ENCODE measurements at regions not wholly inside any gene's neighbourhood (a gene's known extent, or its start where the extent isn't known, plus 50 kb on each side); places are given as distances from the start of the nearest gene placed in this dataset.
A peak's percentile ranks its signal among the peaks of the same experiment; 100 is the strongest.

DNA sequence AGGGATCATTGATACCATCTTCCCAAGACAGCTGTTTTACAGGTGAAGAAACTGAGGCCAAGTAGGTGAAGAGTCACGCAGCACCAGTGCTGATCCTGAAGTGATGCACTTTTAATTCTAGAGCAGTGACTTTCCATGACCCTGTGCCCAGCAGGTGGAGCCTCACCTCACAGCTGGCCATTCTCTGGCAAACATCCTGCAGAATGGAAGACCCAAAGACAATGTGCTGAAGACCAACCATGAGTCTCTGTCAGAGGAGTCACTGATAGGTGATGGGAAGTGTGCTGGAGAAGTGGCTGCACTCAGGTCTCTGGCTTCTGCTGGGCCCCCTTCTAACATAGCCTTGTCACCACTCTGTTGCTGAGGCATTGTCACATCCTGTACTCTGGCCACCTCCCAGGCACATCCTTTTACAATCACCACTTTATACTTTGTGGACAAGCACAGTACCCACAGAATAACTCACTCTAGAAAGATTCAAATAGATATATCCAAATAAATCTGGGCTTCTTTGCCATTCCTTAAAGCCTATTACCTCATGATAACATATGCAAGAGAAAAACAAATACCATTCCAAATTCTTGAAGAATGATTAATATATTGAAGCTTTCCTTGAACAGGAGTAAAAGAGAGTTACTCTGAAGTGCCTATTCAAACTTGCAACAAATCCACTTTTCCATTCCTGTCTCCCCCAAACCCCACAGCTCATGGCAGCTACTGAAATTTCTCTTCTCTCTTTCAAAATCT lies 64.1 kb upstream of the SCOC start:
- no peak overlapping the region for H3K4me3 ChIP-seq (ENCODE audit: control insufficient read depth, low read depth, low read length)
- TF ChIP-seq, protein P1, sequence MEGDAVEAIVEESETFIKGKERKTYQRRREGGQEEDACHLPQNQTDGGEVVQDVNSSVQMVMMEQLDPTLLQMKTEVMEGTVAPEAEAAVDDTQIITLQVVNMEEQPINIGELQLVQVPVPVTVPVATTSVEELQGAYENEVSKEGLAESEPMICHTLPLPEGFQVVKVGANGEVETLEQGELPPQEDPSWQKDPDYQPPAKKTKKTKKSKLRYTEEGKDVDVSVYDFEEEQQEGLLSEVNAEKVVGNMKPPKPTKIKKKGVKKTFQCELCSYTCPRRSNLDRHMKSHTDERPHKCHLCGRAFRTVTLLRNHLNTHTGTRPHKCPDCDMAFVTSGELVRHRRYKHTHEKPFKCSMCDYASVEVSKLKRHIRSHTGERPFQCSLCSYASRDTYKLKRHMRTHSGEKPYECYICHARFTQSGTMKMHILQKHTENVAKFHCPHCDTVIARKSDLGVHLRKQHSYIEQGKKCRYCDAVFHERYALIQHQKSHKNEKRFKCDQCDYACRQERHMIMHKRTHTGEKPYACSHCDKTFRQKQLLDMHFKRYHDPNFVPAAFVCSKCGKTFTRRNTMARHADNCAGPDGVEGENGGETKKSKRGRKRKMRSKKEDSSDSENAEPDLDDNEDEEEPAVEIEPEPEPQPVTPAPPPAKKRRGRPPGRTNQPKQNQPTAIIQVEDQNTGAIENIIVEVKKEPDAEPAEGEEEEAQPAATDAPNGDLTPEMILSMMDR (conservative IDR thresholded peaks at IDR 0.05; ENCODE audit: control insufficient read depth, insufficient read depth, low read depth, low read length), result peak; percentile 12
- peak; percentile 39 for DNase-seq (ENCODE audit: low read depth)

DNA sequence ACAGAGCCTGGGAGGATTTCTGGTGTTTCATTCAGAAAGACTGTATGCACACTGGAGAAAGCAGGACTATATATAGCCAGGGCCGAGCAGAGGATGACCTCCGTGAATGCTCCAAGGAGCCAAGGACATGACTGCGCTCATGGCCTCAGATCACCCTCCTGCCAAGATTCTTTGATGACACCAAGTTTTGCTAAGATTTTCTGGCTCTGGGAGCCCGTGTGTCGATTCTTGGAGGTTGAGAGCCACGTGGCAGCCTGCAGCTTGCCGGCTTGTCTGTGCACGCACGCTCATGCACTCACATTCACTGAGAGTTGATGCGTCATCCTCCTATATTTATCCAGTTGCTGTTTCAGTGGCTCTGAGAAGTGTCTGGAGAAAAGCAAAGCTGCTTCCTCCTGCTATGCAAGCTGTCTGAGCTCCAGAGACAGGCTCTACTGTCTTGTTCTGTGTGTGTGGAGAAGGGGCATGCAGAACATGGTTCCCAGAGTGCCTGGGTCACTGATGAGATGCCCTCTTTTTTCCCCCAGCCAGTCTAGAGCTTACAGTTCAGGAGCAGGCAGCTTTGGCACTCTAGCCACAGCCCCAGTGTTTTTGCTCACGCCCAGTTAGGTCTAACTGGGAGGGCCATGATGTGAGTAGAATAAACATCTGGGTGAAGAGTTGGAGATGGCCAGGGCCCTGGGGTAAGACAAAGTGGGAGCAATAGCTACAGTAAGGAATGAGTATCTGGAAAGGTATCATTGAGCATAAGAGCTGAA lies 64.9 kb upstream of the SCOC start:
- TF ChIP-seq, protein P1 (conservative IDR thresholded peaks at IDR 0.05; ENCODE audit: control insufficient read depth, insufficient read depth, low read depth, low read length), result no peak
- DNase-seq (ENCODE audit: low read depth), result peak; percentile 96
- H3K4me3 ChIP-seq (ENCODE audit: control insufficient read depth, low read depth, low read length), result no peak overlapping the region

DNA sequence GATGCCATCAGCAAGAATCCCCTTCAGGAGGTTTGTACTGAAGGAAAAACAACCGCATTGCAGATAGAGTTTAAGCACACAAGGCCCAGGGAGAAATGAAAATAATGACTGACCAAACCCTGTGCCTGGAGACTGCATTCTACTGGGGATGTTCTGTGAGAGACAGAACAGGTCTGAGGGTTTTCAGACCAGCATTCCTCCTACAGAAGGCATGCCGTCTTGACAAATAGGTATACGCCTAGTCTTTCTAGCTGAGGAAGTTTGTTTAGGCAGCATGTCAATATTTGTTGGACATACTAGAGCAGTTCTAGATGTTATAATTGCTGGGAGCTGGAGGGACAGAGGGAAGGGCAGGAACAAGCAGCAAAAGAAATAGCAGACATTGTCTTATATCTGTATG lies 68.4 kb upstream of the SCOC start:
- H3K4me3 ChIP-seq (ENCODE audit: control insufficient read depth, low read depth, low read length), result no peak overlapping the region
- TF ChIP-seq, protein P1 (conservative IDR thresholded peaks at IDR 0.05; ENCODE audit: control insufficient read depth, insufficient read depth, low read depth, low read length), result no peak
- no peak for DNase-seq (ENCODE audit: low read depth)

DNA sequence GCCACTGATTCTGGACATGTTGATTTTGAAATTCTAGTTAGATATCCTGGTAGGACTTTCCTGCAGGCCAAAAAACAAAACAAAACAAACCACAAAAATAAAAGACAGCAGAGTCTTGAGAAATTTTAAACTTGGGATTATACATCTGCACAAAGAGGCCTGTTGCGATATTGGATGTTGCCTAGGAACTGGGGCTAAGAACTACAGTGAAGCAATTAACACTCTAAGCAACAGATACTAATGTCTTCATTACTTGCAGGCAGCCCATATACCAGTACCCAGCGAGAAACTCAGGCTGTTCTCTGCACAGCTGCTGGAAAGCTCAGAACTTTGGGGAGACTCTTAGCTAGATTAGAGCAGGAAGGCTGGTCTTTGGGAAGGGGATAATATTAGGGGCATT lies 69.1 kb upstream of the SCOC start:
- H3K4me3 ChIP-seq (ENCODE audit: control insufficient read depth, low read depth, low read length), result no peak overlapping the region
- no peak for DNase-seq (ENCODE audit: low read depth)
- TF ChIP-seq, protein P1 (conservative IDR thresholded peaks at IDR 0.05; ENCODE audit: control insufficient read depth, insufficient read depth, low read depth, low read length), result no peak

DNA sequence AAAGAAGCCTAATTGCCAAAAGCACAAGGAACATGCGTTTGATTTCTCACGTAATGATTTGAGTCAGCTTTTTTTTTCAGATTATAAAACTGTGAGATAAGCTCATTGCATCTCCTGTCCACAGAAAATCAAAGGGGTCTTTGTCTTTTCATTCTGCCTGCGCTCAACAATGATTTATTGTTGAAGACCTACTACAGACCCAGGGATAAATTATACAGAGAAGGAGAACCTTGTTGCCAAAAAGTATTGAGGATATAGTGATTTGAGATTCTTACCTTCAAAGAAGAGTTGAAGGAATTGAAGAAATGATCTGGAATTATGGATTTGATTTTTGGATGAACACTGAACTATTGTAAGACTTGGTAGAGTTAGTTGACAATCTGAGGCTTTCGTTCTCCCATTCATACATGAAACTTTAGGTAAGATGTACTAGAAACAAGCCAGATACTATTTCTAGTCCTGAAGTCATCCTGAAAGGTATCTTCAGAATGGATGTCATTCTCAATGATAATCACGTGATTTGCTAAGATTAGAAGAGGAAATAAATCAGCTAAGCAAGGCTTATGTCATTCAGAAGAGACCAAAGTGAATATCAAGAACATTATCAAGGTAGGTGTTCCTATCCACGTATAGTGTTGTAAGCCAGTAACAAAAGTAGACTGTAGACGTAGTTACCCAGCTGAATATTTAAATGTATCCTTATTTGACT lies 71.1 kb upstream of the SCOC start:
- TF ChIP-seq, protein P1 (conservative IDR thresholded peaks at IDR 0.05; ENCODE audit: control insufficient read depth, insufficient read depth, low read depth, low read length), result no peak
- no peak for DNase-seq (ENCODE audit: low read depth)
- no peak overlapping the region for H3K4me3 ChIP-seq (ENCODE audit: control insufficient read depth, low read depth, low read length)

DNA sequence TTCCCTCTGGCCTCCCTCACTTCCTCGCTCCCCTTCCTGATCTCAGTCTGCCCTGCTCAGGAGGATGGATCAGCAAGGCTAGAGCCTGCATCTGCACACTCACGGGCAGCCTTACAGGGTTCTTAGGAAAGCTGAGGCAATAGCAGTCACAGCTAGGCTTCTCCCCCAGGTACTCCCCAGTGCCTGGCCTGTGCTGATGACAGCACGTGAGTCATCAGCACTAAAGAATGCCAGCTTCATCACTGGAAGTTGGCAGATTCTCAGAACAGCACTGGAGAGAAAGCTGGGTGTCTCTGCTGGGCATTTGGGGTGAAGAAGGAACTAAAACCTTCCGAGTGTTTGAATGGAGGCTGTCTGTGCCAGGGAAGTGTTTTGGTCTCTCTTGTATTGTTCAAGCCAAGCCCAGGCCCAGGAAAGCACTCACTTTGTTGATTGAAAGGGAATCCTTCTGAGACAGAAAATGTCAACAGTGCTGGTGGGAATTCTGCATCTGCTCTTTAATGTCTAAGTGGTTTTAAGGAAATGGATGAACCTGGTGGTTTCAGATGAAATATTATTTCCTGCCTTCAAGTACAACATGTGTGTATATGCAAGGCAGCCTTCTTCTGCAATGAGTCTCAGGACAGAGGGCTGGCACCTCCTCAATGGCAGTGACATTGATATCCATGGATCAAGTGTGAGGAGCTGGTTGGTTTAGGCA lies 73.0 kb upstream of the SCOC start:
- TF ChIP-seq, protein P1 (conservative IDR thresholded peaks at IDR 0.05; ENCODE audit: control insufficient read depth, insufficient read depth, low read depth, low read length), result no peak
- DNase-seq (ENCODE audit: low read depth), result peak; percentile 80
- no peak overlapping the region for H3K4me3 ChIP-seq (ENCODE audit: control insufficient read depth, low read depth, low read length)
